NCI-H524 (cell line): ENCODE measurements at regions not wholly inside any gene's neighbourhood (a gene's known extent, or its start where the extent isn't known, plus 50 kb on each side); places are given as distances from the start of the nearest gene placed in this dataset.
A peak's percentile ranks its signal among the peaks of the same experiment; 100 is the strongest.
"Not testable (repeated sequence)": the region's sequence is repeated elsewhere in the genome, so short reads cannot be mapped to it uniquely, and the experiment has no call there.

Experiments
- DNase-seq, 2 experiments: peaks; one replicate each; lab custom pipeline; 2025; lab: John Stamatoyannopoulos, UW

DNA sequence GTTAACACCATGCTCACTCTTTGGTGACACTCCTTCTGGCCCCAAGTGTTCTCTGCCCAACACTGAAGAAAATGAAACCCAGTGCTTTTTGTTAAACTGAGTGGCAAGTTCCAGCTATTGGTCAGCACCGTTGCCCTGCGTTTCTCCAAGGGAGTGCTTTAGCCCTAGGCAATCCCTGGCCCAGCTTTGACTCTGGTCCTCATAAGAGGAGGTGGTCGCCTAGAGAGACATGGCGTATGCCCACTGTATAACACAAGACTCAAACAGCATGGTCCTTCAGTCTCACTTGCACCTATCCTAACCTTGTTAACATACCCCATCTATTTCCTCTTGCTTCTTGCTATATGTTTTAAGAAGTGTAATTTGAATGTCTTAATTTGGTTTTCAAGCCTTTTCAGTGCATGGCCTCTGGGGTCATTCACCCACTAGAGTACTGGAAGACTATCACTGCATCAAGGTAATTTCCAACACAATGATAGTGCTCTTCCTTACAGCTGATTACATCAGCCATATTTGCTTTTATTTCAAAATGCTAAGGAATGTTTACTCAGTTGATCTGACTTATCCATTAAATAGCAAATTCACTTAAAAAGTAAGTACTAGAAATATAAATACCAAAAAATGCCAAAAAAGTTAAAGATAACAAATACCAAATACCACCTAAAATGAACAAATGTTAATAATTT lies 190.5 kb upstream of the SOX21 start:
- no peak for DNase-seq

DNA sequence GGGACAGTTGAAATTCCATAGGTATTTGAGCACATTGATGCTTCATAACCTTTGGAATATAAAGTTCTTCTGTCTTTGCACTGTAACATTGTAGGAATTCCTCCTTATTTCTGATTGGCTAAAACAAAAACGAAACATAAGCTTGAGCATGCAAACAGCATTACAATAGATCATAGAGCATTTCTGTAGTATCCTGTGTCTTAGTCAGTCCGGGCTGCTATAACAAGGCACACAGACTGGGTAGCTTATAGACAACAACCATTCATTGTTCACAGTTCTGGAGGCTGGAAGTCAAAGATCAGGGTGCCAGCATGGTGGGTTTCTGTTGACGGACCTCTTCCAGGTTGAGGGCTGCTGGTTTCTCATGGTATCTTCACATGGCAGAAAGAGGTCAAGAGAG lies 188.7 kb upstream of the SOX21 start:
- no peak for DNase-seq

DNA sequence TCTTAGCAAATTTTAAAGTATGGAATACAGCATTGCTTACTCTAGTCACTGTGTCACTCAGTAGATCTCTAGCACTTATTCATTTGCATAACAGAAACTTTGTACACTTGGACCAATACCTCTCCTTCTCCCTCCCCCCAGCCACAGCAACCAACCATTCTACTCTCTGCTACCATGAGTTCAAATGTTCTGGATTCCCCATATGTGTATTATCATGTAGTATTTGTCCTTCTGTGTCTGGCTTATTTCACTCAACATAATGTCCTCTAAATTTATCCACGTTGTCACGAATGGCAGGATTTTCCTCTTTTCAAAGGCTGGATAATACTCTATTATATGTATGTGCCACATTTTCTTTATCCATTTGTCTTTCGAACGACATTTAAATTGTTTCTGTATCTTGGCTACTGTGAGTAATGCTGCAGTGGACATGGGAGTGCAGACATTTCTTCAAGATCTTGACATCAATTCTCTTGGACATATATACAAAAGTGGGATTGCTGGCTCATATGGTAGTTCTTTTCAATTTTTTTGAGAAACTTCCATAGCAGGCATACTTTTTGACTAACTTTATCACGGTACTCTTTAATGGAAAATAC lies 184.5 kb upstream of the SOX21 start:
- no peak for DNase-seq

DNA sequence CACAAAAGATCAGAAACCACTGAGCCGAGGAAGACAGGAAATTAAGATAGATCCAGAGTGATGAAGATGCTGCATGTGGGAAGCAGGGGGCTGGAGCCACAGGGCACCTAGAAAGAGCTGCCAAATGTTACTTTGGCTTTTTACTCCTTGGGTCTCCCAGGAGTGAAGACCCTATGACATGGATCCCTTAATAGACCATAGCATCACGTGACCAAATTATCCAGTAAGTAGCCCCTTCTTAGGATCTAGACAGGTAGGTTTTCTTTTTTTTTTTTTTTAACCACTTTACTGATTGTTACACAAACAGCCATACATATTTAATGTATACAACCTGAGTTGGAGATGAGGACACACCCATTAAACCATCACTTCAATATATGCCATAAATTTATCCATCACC lies 183.9 kb upstream of the SOX21 start:
- DNase-seq, result no peak

DNA sequence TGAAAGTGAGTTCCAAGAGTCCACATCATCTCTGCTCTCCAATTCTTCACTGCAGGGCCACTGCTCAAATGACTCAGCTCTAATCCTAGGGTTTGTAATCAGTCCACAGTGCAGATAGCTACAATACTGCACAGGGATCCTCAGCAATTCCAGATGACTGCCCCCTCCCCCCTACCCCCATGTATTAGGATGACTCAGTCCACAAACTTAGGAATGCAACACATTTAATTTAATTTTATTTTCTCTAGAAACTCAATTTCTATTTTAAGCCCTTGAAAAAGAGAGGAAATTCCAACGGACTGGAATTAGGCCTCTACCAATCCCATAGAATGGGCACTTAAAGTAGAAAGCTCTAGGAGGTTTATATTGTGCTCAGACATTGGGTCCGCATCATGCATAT lies 173.8 kb upstream of the SOX21 start:
- no peak for DNase-seq

DNA sequence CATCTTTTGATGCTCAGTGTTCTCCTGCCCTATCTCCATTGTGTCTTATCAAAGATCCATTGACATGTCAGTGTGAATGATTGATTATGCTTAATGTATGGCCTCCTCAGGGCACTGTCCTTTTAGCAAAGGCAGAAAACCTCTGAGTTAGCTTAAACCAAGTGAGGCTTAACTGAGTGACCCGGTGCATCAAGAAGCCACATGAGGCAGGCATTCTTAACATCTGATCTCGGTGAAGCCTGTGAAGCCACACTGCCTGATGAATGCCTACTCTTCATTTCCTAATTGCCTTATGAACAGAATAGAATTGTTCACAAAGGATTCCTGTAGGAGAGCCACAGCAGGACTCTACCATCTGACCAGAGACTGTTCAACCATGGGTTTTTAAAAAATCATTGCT lies 168.1 kb upstream of the SOX21 start:
- no peak for DNase-seq

DNA sequence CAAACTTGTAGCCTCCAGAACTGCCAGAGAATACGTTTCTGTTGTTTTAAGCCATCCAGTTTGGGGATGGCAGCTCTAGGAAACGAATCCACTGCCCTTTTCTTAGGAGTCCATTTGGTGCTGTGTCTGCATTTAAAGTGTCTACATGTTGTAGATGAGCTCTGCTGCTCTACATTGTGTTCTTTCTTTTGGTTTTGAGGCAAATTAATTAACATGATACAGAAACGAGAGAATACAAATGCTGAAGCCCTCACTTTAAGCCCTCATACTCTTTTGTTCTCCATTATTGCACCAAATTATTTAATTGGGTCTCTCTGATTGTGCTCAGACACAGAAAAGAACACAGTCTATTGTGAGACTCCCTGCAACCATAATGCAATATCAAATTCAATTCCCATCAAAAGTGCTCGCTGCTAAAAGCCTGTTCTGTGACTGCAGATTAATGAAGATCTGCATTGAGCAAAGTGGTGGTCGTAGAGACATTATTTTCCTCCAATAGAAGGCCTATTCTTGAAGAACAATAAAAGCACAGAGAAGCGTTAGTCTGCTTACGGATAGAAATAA lies 166.3 kb upstream of the SOX21 start:
- no peak for DNase-seq

- no peak for DNase-seq
These were observed 152.1 kb upstream of the SOX21 start for GRCh38 chr13:94864474-94864873.

DNA sequence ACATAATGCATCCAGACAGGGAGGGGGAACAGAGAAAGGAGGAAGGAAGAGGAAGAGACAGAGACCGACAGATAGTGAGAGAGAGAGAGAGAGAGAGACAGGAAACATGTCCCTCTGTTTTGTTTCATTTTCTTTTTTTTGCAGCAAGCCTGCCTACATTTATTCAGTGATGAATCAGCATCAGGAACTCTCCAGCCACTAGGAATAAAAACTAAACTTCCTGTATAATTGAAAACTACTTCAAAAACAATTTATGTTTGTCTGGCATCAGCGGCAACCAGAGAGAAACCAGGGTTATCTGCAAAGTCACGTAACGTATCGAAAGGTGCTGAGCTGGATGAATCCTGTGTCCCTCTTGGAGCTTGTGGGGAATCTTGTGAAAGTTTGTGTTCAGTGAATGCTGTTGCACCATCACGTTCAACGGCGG lies 148.6 kb upstream of the SOX21 start:
- DNase-seq, result no peak

DNA sequence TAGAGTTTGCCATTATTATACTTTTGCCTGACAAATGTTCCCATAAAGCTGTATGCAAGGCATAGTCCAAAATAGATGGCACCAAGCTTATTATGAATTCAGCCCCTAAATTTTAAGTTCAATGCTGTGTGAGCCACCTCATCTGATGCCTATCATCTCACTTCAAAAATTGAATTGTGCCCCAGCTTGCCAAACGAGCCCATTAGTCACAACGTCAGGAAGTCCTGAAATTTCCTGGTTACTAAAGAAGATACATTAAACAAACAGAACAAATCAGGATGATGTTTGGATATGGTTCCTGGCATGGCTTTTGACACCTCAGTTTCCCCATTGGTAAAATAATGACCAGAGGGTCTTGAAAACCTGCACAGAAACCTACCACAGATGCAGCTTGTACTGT lies 147.5 kb upstream of the SOX21 start:
- no peak for DNase-seq

GRCh38 chr13:94859278-94859691 lies 146.9 kb upstream of the SOX21 start:
- DNase-seq, result no peak

- DNase-seq, result no peak
These were observed 146.5 kb upstream of the SOX21 start for GRCh38 chr13:94858856-94859255.

DNA sequence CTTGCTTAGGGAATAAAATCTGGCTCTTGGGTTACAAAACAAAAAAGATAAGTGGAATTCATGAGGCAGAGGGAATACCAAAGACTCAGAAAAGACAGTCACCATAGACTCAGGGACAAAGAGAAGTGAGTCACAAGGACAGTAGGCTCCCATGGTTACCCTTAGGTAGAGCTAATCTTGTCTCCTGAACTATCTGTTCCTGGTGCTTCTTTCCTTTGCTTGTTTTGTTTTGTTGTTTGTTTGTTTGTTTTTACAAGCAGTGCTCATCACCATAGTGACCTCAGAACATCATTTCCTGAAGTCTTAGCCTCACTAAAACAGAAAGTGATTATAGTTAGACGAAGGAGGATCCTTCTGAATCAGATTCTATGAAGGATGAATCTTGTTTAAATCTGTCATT lies 142.3 kb upstream of the SOX21 start:
- DNase-seq, result no peak

DNA sequence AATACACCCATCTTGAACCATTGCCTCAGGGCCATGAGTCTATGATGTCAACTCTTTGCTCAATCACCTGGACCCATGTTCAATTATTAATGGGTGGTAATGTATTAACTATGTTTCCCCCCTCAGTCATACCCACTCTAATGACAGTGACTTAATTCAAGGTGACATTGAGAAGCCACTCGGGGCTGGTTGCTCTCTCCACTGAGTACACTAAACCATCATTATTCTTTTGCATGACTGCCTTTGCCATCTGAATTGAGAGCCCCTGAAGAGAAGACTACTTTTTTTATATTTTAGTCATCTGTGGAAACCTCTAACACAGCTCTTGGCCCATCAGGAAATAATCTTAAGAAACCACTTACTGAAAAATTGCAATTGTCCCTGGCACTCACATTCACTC lies 139.2 kb upstream of the SOX21 start:
- no peak for DNase-seq

DNA sequence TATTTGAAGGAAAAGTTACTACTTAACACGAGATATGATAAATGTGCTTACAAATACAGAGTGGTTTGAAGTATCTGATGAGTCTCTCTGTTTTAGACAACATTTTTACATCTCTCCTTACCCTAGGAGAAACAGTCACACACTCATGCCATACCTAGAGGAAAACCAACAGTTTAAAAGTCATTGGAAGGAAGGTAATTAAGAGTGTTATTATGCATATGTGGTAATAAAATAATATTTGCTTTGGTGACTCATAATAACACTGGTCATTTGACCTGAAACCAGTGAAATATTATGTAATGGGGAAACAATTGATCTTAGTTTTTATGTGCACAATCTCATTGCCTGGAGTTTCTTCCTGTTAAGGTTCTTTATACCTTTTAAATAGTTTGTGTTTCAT lies 136.9 kb upstream of the SOX21 start:
- DNase-seq, result no peak

DNA sequence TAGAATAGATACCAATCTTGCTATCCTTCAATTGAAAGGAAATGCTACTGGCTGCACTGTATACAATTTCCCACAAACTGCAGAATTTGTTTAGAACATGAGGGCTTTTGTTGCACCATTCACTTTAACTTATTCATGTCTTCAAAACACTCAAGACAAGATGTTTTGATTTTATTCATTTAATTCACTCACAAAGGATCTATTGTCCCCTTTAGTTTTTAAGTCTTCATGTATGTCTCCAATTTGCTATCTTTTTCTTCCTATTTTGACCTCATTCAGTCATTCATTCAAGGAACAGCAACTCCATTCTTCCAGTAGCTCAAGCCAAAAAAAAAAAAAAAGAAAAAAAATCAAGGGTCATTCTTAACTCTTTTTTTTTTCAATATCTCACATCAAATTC lies 130.6 kb upstream of the SOX21 start:
- DNase-seq, result no peak

DNA sequence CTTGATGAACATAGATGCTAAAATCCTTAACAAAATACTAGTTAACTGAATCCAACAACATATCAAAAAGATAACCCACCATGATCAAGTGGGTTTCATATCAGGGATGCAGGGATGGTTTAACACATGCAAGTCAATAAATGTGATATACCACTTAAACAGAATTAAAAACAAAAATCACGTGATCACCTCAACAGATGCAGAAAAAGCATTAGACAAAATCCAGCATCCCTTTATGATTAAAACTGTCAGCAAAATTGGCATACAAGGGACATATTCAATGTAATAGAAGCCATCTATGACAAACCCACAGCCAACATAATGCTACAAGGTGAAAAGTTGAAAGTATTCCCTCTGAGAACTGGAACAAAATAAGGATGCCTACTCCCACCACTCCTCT lies 124.7 kb upstream of the SOX21 start:
- not testable (repeated sequence) for DNase-seq

DNA sequence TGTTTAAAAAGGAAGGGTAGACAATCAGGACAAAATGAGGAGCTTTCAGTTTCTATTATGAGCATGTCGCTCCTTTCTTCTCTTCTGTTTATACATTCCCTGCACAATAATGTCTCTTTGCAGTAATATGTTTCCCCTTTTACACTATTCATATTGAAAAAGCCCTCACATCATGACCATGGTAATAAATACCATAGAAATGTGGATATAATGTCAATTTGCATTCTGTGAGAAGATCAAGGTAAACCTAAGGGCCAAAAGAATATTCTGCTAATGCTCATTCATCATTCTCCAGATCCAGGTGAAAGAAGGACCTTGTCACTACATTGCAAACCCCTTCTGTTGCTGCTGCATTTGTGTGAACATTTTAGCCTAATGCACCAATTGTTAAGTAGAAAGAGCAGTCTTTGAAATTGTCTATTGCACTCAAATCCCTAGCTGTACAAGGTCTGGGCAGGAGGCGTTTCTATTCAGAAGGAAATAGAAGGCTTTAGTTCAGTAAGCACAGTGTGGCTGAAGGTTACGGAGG lies 117.6 kb upstream of the SOX21 start:
- DNase-seq, result no peak

DNA sequence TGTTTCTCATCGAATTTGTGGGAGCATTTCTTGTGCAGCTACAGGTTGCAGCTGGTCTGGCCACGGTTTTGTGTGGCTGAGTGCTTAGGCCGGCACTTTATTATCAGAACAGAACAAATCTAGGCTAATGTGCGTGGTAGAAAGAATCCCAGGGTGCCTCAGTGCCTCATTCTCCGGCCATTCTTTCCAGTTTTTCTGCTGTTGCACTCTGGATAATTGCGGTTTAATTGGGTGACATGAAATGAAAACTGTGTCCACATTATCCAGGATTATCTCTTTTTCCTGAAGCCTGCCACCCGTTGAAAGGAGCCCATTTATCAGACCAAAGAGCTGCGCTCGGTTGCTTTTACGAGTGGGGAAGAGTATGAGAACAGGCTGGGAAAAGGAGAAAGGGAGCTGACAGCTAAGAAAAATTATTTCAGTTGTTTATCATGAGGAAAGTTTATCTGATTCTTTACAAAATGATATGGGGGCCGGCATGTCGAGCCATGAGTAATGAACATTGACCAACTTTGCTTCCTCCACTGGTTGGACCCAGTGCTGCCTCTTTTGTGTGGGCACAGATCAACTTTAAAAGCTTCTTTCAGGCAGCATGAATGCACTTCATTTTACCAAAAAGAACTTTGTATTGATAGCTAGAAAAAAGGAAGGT lies 117.0 kb upstream of the SOX21 start:
- DNase-seq, result peak in 1 of 2 experiments; percentile 21

DNA sequence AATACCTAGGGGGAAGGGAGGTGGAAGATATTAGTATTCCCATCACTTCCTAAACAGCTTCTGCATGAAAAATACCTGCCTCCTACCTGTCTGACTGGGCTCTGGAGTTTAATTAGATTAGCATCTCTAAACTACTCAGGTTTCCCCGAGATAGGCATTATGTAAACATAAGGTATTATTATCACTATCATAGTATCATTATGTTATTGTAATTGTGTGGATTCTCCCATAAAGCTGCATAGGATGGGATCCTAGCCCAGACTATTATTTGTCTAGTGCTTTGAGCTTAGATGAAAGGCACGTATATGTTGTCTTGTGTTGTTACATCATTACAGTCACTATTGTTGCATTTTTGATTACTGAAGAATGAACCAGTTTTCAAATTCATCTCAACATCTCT lies 115.2 kb upstream of the SOX21 start:
- DNase-seq, result no peak

- peak; percentile 57 to 80 for DNase-seq
These were observed 113.2 kb upstream of the SOX21 start for GRCh38 chr13:94825507-94825906.

GRCh38 chr13:94824601-94825000 lies 112.3 kb upstream of the SOX21 start:
- no peak for DNase-seq

GRCh38 chr13:94822356-94822755 lies 110.0 kb upstream of the SOX21 start:
- DNase-seq, result no peak
